GM21526 (cell line): ENCODE measurements at regions not wholly inside any gene's neighbourhood (a gene's known extent, or its start where the extent isn't known, plus 50 kb on each side); places are given as distances from the start of the nearest gene placed in this dataset.

Experiments used
- ATAC-seq: cut with Tn5 transposase; IDR thresholded peaks from one replicate; pipeline ENCODE4 v1.9.1; 2021; ENCODE audit warnings: moderate library complexity; ENCODE audit not compliant: unreplicated experiment, low FRiP score

- no peak for ATAC-seq
Measured at GRCh38 chr12:58252914-58253313, 311.5 kb downstream of the ATP23 start.

GRCh38 chr12:58253663-58254062, 312.3 kb downstream of the ATP23 start:
- ATAC-seq = no peak

DNA sequence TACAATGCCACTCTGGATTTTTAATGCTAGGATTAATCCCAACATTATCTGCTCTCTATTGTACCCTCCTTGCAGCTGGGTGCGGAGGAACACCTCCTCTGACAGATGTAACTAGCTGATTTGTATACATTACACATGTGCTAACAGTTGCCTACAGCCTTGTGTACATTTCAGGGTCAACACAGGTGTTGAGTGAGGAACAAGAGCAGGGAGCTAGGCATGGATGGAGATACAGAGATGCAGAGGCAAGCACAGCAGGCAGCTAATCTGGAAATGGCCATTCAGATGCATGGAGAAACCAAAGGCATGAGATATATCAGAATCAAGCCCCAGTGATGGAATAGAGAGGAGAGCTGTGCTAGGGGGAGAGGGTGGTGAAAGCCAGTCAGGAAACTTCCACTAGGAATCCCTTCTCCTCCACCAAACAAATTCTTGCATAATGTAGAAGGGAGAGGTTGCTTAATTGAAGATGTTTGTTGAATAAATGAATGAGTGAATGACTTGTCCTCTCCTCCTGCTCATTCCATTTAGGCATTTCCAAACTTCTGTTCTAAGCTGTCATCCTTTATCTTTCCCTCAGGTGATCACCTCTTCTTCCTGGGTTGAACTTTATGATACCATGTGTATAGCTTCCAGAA, 313.2 kb downstream of the ATP23 start:
- ATAC-seq = no peak

DNA sequence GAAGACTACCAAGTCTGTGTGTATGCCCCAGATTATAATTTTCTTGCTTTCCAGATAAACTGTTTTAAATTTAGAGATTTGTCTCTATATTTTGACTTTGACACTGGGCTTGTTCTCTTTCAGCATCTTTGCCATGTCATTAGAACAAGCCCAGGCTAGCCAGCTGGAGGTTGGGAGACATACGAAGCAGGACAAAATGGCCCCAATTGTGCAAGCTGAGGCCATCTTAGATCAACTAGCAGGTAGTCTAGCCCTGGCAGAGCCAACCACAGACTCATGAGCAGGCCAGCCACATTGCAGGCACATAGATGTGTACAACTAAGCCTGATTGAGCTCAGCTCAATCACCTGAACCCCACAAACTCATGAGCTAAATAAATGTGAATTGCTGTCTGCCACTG, 321.4 kb downstream of the ATP23 start:
- ATAC-seq = no peak

GRCh38 chr12:58263816-58264215, 322.4 kb downstream of the ATP23 start:
- no peak for ATAC-seq

GRCh38 chr12:58268069-58268468, 326.7 kb downstream of the ATP23 start:
- ATAC-seq = no peak

- ATAC-seq = no peak
Measured at GRCh38 chr12:58269476-58269875, 328.1 kb downstream of the ATP23 start.

GRCh38 chr12:58270966-58271705, 329.8 kb downstream of the ATP23 start:
- no peak for ATAC-seq

GRCh38 chr12:58272461-58272860, 331.1 kb downstream of the ATP23 start:
- no peak for ATAC-seq

DNA sequence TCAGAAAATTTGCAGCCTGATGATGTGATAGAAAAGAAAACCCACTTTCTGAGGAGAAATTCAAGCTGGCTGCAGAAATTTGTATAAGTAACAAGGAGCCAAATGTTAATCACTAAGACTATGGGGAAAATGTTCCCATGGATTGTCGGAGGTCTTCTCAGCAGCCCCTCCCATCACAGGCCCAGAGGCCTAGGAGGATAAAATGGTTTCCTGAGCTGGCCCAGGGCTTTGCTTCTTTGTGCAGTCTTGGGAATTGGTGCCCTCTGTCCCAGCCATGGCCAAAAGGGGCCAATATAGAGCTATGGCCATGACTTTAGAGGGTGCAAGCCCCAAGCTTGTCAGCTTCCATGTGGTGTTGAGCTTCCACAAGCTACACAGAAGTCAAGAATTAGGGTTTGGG, 335.9 kb downstream of the ATP23 start:
- ATAC-seq = no peak

DNA sequence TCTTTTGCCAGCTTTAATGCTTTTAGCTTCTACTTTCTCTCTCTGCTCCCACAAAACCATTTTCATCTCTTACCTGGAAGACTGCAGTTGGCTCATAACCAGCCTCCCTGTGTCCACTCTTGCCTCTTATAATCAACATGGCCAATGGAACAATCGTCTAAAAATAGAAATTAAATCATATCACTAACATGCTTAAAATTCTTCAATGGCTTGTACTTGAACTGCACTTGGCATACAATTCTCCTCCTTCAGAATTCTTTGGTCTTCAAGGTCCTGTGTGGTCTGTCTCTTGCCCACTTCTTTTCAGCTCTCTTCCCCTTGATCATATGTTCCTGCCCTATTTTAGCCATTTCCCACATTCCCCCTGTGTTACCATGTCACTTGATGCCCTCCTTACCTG, 342.2 kb downstream of the ATP23 start:
- no peak for ATAC-seq

- no peak for ATAC-seq
Measured at GRCh38 chr12:58285551-58285950, 344.2 kb downstream of the ATP23 start.

DNA sequence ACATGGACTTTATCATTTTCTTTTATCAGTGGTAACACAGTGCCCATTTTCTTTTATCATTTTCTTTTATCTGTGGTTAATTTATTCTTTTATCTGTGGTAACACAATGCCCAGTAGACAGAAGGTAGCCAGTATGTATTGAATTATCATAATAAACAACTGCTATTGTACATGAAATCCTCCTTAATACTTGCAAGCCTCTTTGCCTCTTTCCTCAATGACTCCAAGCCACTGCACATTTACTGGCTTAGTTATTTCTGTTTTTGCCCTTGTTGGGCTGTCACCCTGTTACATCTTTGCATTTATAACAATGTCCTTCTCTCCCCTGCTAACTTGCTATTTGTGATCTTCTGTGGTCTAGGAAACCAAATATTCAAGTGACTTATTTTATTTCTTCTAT, 345.0 kb downstream of the ATP23 start:
- no peak for ATAC-seq

GRCh38 chr12:58288190-58288589, 346.8 kb downstream of the ATP23 start:
- no peak for ATAC-seq

GRCh38 chr12:58291106-58291505, 349.7 kb downstream of the ATP23 start:
- ATAC-seq = no peak

- no peak for ATAC-seq
Measured at GRCh38 chr12:58293308-58293982, 352.1 kb downstream of the ATP23 start.

DNA sequence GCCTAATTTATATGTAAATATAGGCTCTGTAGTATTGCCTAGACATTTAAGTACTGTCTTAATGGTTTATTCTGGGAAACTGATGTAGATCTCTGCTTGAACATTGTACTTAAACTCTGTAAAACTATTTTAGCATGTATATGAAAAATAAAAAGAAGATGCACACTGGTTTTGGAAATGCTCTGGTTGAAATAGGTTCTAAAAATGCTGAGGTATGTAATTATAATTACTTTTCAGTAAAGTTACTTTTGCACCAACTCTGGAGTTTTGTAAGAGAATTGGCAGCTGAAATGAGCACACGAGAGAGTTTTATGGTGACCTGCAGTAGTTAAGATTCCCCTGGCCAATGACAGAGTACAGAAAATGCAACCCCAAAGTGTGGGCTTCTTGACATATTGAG, 353.9 kb downstream of the ATP23 start:
- ATAC-seq = no peak

GRCh38 chr12:58296863-58297262, 355.5 kb downstream of the ATP23 start:
- no peak for ATAC-seq

DNA sequence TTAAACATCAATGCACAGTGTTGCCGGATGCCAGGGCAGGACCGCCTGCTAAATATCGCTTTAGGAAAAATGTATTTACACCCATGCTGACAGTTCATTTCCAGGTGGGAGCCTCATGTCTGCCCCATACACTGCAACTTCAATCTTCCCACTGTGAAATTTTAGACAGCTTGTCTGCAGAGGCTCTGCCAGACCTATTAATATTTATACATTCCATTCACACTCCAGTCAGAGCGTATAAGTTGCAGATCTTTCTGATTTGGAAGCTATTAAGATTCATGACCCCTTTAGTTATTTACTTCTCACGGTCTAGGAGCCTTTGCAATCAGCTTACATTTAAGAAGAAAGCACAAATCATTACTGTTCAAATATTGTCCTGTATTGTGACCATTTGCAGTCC, 357.4 kb downstream of the ATP23 start:
- ATAC-seq = no peak

- no peak for ATAC-seq
Measured at GRCh38 chr12:58299371-58299770, 358.0 kb downstream of the ATP23 start.

- no peak for ATAC-seq
Measured at GRCh38 chr12:58301038-58301729, 359.8 kb downstream of the ATP23 start.
